Testis (tissue), 2 donors: ENCODE measurements at regions not wholly inside any gene's neighbourhood (a gene's known extent, or its start where the extent isn't known, plus 50 kb on each side); places are given as distances from the start of the nearest gene placed in this dataset.

ENCODE experiments used
- DNase-seq: peaks from one replicate; pipeline ENCODE4 v3.0.0-alpha.2; 2019
- H3K27ac ChIP-seq, 2 donors: fragments of 200-600 bp; sonication (generic); one replicate each; pipeline ENCODE4 v1.5.1; 2019
- H3K27me3 ChIP-seq: fragments of 200-600 bp; sonication (generic); one replicate; pipeline ENCODE4 v1.5.1; 2019
- H3K36me3 ChIP-seq: fragments of 200-600 bp; sonication (generic); one replicate; pipeline ENCODE4 v1.5.1; 2017; ENCODE audit warnings: low read depth; ENCODE audit errors: missing control alignments
- H3K4me1 ChIP-seq: fragments of 200-600 bp; sonication (generic); one replicate; pipeline ENCODE4 v1.5.1; 2019
- H3K4me3 ChIP-seq, 2 donors: fragments of 200-600 bp; sonication (generic); one replicate each; pipeline ENCODE4 v1.5.1; 2017 to 2019
- H3K9me3 ChIP-seq: fragments of 200-600 bp; sonication (generic); one replicate; pipeline ENCODE4 v1.5.1; 2017
- CTCF ChIP-seq, 3 experiments: fragments of 450-650 bp in 2 of 3; fragments of 200-600 bp in 1 of 3; sonication (generic) in 1 of 3; IDR thresholded peaks; one replicate each; pipeline ENCODE4 v1.5.1; 2016 to 2019; ENCODE audit warnings: antibody characterized with exemption in 3 of 3, mild to moderate bottlenecking in 2 of 3, moderate library complexity in 1 of 3
- POLR2A ChIP-seq: fragments of 450-650 bp; IDR thresholded peaks from one replicate; pipeline ENCODE4 v1.6.1; 2017; ENCODE audit warnings: antibody characterized with exemption, mild to moderate bottlenecking, moderate library complexity
- WGBS, 2 donors: methylation state at CpG; one replicate each; pipeline ENCODE4 v1.1.5; 2018; 5-methylcytosine and 5-hydroxymethylcytosine counted together
- intact Hi-C: fragments of 100-400 bp; cut with DNase I; formaldehyde crosslinking; loops from one replicate; pipeline ENCODE4 v1.15.1; 2023; ENCODE audit warnings: low total_unique reads

GRCh38 chr19:29029268-29029958 is 183.5 kb downstream of the UQCRFS1 start:
- TF ChIP-seq CTCF (IDR thresholded peaks at IDR 0.05): no peak
- no peak for TF ChIP-seq POLR2A
- Histone ChIP-seq H3K27ac (no peak overlapping the region), H3K4me1 (no peaks in the 10 kb centered on the region), H3K36me3 (no peaks in the 10 kb centered on the region), H3K4me3 (no peak overlapping the region), H3K9me3 (no peaks in the 10 kb centered on the region), H3K27me3 (no peaks in the 10 kb centered on the region)
- intact Hi-C loops: no loop called here
- whole genome bisulfite sequencing, 2 donors: 78 to 85% methylated on average over 10 to 11 of the region's 11 CpGs
- no peak for DNase-seq

GRCh38 chr19:29022599-29022998 is 190.4 kb downstream of the UQCRFS1 start:
- TF ChIP-seq POLR2A: no peak
- no peak for TF ChIP-seq CTCF (IDR thresholded peaks at IDR 0.05)
- no peak for DNase-seq
- intact Hi-C loops: no loop called here
- no peak overlapping the region for H3K4me3 ChIP-seq
- H3K9me3 ChIP-seq: no peaks in the 10 kb centered on the region
- no peaks in the 10 kb centered on the region for H3K4me1 ChIP-seq
- no peak overlapping the region for H3K27ac ChIP-seq
- no peaks in the 10 kb centered on the region for H3K36me3 ChIP-seq
- 49 to 69% methylated on average over 8 of the region's 8 CpGs for WGBS, 2 donors
- H3K27me3 ChIP-seq: no peaks in the 10 kb centered on the region

- 84 to 93% methylated on average over 5 to 10 of the region's 10 CpGs for WGBS, 2 donors
- intact Hi-C loops: no loop called here
These were observed 190.8 kb downstream of the UQCRFS1 start for GRCh38 chr19:29022165-29022564.

GRCh38 chr19:29021232-29021916 is 191.6 kb downstream of the UQCRFS1 start:
- H3K36me3 ChIP-seq: no peaks in the 10 kb centered on the region
- H3K4me1 ChIP-seq: no peaks in the 10 kb centered on the region
- H3K4me3 ChIP-seq: no peak overlapping the region
- no peak overlapping the region for H3K27ac ChIP-seq
- WGBS, 2 donors: 68 to 83% methylated on average over 14 to 16 of the region's 16 CpGs
- DNase-seq: no peak
- TF ChIP-seq POLR2A (no peak), CTCF (IDR thresholded peaks at IDR 0.05) (no peak)
- H3K27me3 ChIP-seq: no peaks in the 10 kb centered on the region
- no peaks in the 10 kb centered on the region for H3K9me3 ChIP-seq
- intact Hi-C loops: no loop called here

More at GRCh38 chr19:29022165-29022564, 190.8 kb downstream of the UQCRFS1 start:
- Histone ChIP-seq H3K9me3 (no peaks in the 10 kb centered on the region), H3K4me1 (no peaks in the 10 kb centered on the region), H3K4me3 (no peak overlapping the region), H3K27ac (no peak overlapping the region), H3K27me3 (no peaks in the 10 kb centered on the region), H3K36me3 (no peaks in the 10 kb centered on the region)
- no peak for DNase-seq
- TF ChIP-seq POLR2A: no peak
- TF ChIP-seq CTCF (IDR thresholded peaks at IDR 0.05): no peak
